HepG2 (cell line): ENCODE measurements at regions not wholly inside any gene's neighbourhood (a gene's known extent, or its start where the extent isn't known, plus 50 kb on each side); places are given as distances from the start of the nearest gene placed in this dataset.

Experiments
- POLR2AphosphoS5 ChIP-seq: IDR thresholded peaks from 2 replicates; pipeline ENCODE4 v1.6.1; 2012; ENCODE audit warnings: low read depth, low read length
- ZBED4 ChIP-seq: sonication (generic); formaldehyde crosslinking; IDR thresholded peaks from 2 replicates; pipeline ENCODE4 v1.4.0; 2020; ENCODE audit warnings: missing genetic modification reagents, borderline replicate concordance

- TF ChIP-seq ZBED4 (CRISPR knock-in tag) (no peak), POLR2AphosphoS5 (no peak)
Observed at GRCh38 chr4:138400066-138400465, 157.9 kb upstream of the SLC7A11 start.
